Omental fat pad (tissue), 3 donors: ENCODE measurements at regions not wholly inside any gene's neighbourhood (a gene's known extent, or its start where the extent isn't known, plus 50 kb on each side); places are given as distances from the start of the nearest gene placed in this dataset.

Source experiments
- ATAC-seq: fragments of 150-250 bp; one replicate; pipeline ENCODE4 v1.9.1; 2016; ENCODE audit warnings: mild to moderate bottlenecking, moderate library complexity; ENCODE audit not compliant: low FRiP score
- DNase-seq: peaks from one replicate; pipeline ENCODE4 v3.0.0-alpha.2; 2019; ENCODE audit warnings: low spot score
- CTCF ChIP-seq, 3 donors: fragments of 450-650 bp; IDR thresholded peaks; one replicate each; pipeline ENCODE4 v1.5.1; 2016 to 2017; ENCODE audit warnings: antibody characterized with exemption in 3 of 3, mild to moderate bottlenecking in 3 of 3, moderate library complexity in 2 of 3

DNA sequence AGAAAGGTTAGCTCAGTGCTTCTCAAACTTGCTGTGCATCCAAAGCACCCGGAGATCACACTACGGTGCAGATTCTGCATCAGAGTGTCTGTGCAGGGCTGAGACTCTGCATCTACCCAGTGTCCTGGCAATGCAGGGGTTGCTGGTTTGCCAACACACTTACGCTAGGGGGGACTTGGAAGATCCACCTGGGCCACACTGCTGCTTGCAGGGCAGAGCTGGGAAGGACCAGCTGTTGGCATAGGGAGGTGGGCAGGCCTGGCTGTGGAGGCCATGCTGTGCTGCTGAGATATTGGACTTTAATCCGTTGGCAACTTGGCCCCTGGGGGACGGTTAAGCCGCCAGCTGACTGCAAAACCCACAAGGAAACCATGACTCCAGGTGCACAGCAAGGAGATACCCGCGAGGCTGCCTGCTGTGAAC is 397.6 kb upstream of the HS6ST1 start:
- no peak for TF ChIP-seq CTCF (IDR thresholded peaks at IDR 0.05)
- DNase-seq (no peak), ATAC-seq (no peak)

- no peak for TF ChIP-seq CTCF (IDR thresholded peaks at IDR 0.05)
- ATAC-seq (no peak), DNase-seq (no peak)
These were observed 399.4 kb upstream of the HS6ST1 start for GRCh38 chr2:128717758-128718710.

DNA sequence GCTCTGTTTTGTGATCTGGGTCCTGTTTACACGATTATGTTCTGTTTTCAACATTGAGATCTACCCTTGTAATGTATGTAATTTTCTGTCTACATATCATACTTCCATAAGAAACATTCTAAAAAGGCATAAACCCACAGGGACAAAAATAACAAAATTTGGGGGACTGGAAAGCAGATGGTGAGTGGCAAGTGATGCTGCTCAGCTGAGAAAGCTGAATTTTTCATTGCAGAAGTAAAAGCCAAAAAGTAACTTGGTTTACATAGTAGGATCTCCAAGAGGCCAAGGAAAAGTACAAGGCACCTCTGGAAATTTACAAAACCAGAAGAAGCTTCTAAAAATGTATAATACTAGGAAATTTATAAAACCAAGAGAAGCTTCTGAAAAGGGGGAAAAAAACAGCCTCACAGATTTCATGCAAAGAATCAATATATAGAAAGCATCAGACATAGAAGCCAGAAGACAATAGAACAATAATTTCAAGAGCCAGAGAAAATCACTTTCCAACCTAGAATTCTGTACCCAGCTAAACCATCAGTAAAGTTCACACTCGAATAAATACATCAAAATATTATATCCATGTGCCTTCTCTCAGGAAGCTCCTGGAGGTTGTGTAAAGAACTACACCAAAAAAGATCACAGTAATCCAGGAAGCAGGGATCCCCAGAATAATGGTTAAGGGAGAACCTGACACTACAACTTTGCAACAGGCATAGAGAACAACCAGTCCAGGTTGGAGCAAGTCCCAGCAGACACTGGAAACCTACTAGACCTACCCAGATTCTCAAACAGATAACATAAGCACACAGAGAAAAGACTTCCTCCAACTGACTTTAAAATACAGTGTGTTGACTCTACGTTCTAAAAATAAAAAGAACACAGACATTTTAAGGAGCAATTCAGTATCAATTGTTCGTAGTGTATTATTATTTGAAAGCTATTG is 401.7 kb upstream of the HS6ST1 start:
- ATAC-seq (no peak), DNase-seq (no peak)
- no peak for TF ChIP-seq CTCF (IDR thresholded peaks at IDR 0.05)

DNA sequence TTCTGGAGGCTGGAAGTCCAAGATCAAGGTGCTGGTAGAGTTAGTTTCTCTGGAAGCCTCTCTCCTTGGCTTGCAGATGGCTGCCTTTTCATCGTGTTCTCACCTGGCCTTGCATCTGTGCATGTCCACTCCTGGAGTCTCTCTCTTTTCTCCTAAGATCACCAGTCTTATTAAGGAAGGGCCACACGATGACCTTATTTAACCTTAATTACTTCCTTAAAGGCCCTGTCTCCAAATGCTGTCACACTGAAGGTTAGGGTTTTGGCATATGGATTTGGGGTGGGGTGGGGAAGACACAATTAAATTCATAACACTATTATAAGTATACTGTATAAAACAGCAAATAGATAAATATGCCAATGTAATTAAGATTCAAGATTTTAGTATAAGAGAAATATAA is 402.4 kb upstream of the HS6ST1 start:
- ATAC-seq = no peak
- TF ChIP-seq CTCF (IDR thresholded peaks at IDR 0.05) = no peak
- DNase-seq = no peak

DNA sequence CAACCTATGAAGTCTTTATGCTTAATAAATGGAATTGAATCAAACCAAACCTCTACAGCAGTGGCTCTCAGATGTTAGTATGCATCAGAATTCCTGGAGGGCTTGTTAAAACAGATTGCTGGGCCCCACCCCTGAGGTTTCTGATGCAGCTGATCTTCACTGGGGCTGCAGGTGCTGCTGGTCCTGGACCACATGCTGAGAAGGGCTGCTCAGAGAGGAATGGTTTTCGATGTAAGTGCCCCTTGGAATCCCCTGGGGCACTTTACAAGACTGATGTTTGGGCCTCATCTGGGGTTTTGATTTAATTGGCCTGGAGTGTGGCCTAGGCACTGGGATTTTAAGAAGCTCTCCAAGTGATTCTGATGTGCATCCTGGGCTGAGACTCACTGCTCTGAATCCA is 403.8 kb upstream of the HS6ST1 start:
- no peak for DNase-seq
- no peak for ATAC-seq
- TF ChIP-seq CTCF (IDR thresholded peaks at IDR 0.05) = no peak

DNA sequence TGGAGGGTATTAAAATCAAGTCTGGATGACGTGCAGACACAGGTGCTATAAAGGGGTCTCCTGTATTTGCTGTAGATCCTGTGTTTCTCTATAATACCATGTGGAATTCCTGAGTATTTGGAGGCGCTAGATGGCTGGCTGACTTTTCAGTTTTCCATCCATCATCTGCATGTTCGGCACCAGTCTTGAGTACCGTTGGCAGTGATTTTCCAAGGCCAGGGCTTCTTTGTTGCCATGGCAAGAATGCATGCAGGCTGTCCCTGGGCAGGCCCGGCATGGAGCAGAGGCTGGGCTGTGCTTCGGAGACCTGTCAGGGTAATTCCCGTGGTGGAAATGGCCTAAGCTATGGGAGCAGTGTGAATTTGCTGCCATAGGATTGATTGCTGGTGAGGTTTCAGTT is 405.9 kb upstream of the HS6ST1 start:
- ATAC-seq (no peak), DNase-seq (no peak)
- no peak for TF ChIP-seq CTCF (IDR thresholded peaks at IDR 0.05)
